ENCODE measurements at regions not wholly inside any gene's neighbourhood (a gene's known extent, or its start where the extent isn't known, plus 50 kb on each side); places are given as distances from the start of the nearest gene placed in this dataset.

- no peak for DNase-seq (ENCODE audit: low spot score)
These were observed 345.0 kb downstream of the FOXG1 start for GRCh38 chr14:29111554-29111953.

- DNase-seq (ENCODE audit: low spot score): no peak
These were observed 356.4 kb downstream of the FOXG1 start for GRCh38 chr14:29123017-29123416.

GRCh38 chr14:29126361-29126760 is 359.8 kb downstream of the FOXG1 start:
- DNase-seq (ENCODE audit: low spot score): no peak

- DNase-seq (ENCODE audit: low spot score): no peak
These were observed 360.3 kb downstream of the FOXG1 start for GRCh38 chr14:29126865-29127264.

- no peak for DNase-seq (ENCODE audit: low spot score)
These were observed 373.4 kb downstream of the FOXG1 start for GRCh38 chr14:29140016-29140415.

- peak; percentile 76 for DNase-seq (ENCODE audit: low spot score)
These were observed 378.0 kb downstream of the FOXG1 start for GRCh38 chr14:29144621-29145020.

- DNase-seq (ENCODE audit: low spot score): no peak
These were observed 381.6 kb downstream of the FOXG1 start for GRCh38 chr14:29148221-29148620.

- no peak for DNase-seq (ENCODE audit: low spot score)
These were observed 383.2 kb downstream of the FOXG1 start for GRCh38 chr14:29149798-29150197.

GRCh38 chr14:29150659-29151058 is 384.1 kb downstream of the FOXG1 start:
- DNase-seq (ENCODE audit: low spot score): no peak

GRCh38 chr14:29156096-29156495 is 389.5 kb downstream of the FOXG1 start:
- DNase-seq (ENCODE audit: low spot score): no peak

- no peak for DNase-seq (ENCODE audit: low spot score)
These were observed 395.0 kb downstream of the FOXG1 start for GRCh38 chr14:29161593-29161992.

GRCh38 chr14:29163109-29163508 is 396.5 kb downstream of the FOXG1 start:
- DNase-seq (ENCODE audit: low spot score): no peak

GRCh38 chr14:29165431-29165830 is 398.8 kb downstream of the FOXG1 start:
- DNase-seq (ENCODE audit: low spot score): no peak

- no peak for DNase-seq (ENCODE audit: low spot score)
These were observed 399.9 kb downstream of the FOXG1 start for GRCh38 chr14:29166507-29166906.

- DNase-seq (ENCODE audit: low spot score): no peak
These were observed 401.6 kb downstream of the FOXG1 start for GRCh38 chr14:29168149-29168548.

GRCh38 chr14:29169408-29169807 is 402.8 kb downstream of the FOXG1 start:
- DNase-seq (ENCODE audit: low spot score): no peak

GRCh38 chr14:29175706-29176105 is 409.1 kb downstream of the FOXG1 start:
- DNase-seq (ENCODE audit: low spot score): no peak

GRCh38 chr14:29176876-29177275 is 410.3 kb downstream of the FOXG1 start:
- no peak for DNase-seq (ENCODE audit: low spot score)

GRCh38 chr14:29178971-29179370 is 412.4 kb downstream of the FOXG1 start:
- no peak for DNase-seq (ENCODE audit: low spot score)

GRCh38 chr14:29191092-29191491 is 424.5 kb downstream of the FOXG1 start:
- DNase-seq (ENCODE audit: low spot score): no peak

GRCh38 chr14:29197557-29197956 is 431.0 kb downstream of the FOXG1 start:
- no peak for DNase-seq (ENCODE audit: low spot score)

- no peak for DNase-seq (ENCODE audit: low spot score)
These were observed 439.1 kb downstream of the FOXG1 start for GRCh38 chr14:29205658-29206057.

GRCh38 chr14:29215853-29216252 is 449.3 kb downstream of the FOXG1 start:
- no peak for DNase-seq (ENCODE audit: low spot score)

GRCh38 chr14:29216268-29217232 is 450.0 kb downstream of the FOXG1 start:
- DNase-seq (ENCODE audit: low spot score): no peak
